ENCODE measurements at regions not wholly inside any gene's neighbourhood (a gene's known extent, or its start where the extent isn't known, plus 50 kb on each side); places are given as distances from the start of the nearest gene placed in this dataset.

DNA sequence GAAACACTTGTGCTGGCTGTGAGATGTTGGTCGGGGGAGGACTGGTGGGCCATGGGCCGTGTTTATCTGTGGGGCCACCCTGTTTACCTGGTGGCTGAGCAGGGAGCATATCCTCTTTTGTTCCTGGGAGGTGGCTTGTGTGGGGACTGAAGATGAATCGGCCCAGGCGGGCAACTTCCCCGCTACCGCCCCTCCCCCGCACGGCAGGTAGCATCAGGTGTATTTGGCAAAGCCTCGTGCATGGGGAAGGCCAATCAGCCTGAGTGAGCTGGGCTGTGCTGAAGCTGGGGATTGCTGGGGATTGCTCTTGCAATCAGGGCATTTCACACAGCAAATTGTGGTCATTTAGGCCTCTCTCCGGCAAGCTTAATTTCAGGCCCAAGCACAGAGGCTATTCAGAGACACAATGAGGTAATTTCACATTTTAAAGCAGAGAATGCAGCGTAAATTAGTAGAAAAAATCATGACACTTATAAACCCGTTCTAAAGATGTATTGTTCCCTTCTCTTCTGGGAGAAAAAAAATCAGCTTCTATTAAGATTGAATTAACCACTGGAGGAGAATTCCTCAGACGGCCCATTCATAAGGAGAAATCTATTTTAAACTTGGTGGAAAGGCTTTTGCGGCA is 197.7 kb upstream of the POU3F1 start:
- no peak for DNase-seq

DNA sequence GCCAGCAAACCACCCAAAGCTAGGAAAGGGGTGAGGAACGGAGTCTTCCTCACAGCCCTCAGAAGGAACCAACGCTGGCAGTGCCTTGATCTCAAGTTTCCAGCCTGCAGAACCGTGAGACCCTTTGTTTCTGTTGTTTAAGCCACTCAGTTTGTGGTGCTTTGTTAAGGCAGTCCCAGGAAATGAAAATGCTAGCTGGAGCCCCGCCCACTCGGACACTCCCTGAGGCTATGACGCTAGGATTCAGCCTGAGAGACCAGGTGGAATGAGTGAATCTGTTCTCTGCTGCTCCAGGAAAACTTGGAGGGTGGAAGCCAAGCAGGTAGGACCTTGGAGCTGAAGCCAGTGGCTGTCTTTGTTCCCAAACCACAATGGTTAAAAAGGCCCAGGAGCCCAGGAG is 196.5 kb upstream of the POU3F1 start:
- DNase-seq, result no peak

DNA sequence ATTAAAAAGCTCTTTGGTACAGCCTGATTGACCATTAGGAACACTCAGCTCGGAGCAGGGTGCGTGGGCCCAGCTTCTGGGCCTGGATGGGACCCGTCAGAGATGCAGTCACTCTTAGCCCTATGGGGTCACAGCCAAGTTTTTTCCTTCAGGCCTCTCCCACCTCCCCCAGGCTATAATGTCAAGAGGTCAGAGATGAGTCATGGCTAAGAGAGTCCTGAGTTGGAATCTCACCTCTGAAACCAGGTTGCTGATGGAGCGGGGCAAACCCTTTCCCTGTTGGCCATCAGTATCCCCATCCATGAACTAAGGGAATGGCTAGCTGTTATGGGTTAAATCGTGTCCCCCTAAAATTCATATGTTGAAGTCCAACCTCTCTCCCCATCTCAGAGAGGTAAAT is 195.9 kb upstream of the POU3F1 start:
- DNase-seq, result no peak

DNA sequence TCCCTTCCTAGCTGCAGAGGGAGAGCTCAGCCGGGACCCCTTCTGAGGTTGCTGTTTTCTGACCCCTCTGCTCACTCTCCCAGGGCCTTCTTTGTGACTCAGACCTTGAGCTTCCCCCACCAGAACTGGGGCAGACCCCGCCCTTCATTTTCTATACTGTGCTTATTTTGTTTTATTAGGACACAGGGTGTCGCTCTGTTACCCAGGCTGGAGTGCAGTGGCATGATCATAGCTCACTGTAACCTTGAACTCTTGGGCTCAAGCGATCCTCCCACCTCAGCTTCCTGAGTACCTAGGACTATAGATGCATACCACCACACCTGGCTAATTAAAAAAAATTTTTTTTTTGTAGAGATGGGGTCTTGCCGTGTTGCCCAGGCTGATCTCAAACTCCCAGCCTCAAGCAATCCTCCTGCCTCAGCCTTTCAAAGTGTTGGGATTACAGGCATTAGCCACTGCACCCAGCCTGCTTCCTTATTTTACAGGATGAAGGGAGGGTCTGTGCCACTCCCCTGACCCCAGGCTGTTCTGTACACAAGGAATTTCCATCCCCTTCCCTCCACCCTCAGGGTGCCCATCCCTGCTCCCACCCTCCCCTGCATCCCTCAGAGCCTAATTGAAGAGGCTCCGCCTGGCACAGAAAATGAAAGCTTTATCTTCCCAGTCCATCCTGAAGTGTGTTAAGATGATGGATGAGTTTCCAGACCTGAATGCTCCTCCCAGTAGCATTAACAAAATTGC is 195.2 kb upstream of the POU3F1 start:
- no peak for DNase-seq

DNA sequence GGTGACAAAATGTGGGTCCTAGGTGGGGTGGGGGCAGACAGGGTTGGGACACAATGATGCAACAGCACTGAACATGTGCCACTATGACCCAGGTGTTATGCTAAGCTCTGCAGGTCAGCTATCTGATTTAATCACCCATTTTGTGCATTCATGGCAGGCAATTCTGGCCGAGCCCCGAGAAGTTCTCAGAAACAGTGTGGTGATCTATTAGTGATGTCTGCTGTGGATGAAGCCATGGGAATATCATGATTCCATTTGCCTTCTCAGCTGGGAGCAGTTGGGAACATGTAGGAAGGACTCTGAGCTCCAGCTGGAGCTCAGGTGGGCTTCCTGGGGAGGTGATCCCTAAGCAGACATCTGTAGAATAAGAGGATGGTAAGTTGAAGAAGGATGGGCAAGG is 194.0 kb upstream of the POU3F1 start:
- no peak for DNase-seq

- DNase-seq, result no peak
These were observed 192.8 kb upstream of the POU3F1 start for GRCh38 chr1:38239258-38239835.

DNA sequence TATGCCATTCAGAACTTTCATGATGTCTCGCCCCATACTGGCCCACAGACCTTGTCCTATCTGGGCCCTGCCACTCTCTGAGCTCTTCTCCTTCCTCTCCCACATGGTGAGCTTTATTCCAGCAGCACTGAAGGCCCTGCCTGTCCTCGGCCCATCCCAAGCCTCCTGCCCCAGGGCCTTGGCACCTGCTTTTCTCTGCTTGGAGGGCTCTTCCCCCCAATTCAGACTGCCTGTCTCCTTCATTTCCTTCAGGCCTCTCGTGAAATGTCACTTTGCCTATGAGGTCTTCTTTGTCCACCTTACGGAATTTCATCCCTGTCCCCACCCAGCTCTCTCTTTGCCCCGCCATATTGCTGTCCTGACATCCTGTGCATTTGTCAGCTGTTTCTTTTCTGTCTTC is 191.7 kb upstream of the POU3F1 start:
- no peak for DNase-seq

DNA sequence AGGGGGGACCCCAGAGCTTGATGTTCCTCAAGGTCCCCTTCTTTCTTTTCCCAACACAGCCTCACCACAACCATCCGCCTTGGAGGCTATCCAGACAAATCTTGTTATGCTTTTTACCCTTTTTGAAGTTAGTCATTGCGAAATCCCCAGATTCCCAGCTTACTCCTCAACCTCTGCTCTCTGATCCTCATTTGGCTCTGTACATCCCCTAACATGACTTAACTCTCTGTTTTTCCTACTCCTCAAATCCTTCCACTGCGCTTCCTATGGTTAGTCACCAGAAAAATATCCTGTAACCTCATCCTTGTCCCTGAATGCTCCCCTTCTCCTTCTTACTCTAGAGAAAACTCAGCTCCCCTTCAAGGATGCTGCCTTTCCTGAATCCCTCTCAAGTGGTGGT is 189.1 kb upstream of the POU3F1 start:
- DNase-seq, result no peak

GRCh38 chr1:38231941-38232340 is 185.3 kb upstream of the POU3F1 start:
- no peak for DNase-seq

GRCh38 chr1:38228718-38229117 is 182.1 kb upstream of the POU3F1 start:
- no peak for DNase-seq

DNA sequence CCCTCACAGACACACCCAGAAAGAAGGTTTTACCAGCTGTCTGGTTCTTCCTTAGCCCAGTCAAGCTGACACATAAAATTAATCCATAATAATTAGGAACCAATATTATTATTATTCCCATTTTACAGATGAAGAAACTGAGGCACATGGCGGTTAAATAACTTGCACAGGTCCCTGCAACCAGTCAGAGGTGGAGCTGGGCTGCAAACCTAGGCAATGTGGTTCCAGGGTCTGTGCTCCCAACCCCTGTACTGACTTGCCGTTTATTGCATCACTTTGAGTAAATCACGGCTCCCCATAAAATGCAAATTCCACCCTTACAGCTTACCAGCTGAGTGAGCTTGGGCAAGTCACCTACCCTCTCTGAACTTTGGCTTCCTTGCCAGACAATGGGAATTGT is 179.2 kb upstream of the POU3F1 start:
- DNase-seq, result no peak

DNA sequence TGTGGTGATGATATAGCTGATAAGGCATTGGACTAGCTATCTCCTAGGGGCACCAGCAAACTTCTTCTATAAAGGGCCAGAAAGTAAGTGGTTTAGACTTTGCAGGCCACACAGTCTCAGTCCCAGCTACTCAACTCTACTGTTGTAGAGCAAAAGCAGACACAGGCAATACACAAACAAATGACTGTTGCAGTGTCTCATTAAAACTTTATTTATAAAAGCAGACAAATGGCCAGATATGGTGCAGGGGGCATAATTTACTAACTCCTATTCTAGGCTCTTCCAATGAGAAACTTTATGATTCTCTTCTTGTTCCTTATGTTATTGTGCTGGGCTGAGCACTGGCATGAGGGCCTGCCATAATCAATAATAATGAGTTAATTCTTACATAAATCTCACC is 176.8 kb upstream of the POU3F1 start:
- no peak for DNase-seq

GRCh38 chr1:38222891-38223290 is 176.3 kb upstream of the POU3F1 start:
- no peak for DNase-seq

- no peak for DNase-seq
These were observed 174.5 kb upstream of the POU3F1 start for GRCh38 chr1:38221006-38221649.

DNA sequence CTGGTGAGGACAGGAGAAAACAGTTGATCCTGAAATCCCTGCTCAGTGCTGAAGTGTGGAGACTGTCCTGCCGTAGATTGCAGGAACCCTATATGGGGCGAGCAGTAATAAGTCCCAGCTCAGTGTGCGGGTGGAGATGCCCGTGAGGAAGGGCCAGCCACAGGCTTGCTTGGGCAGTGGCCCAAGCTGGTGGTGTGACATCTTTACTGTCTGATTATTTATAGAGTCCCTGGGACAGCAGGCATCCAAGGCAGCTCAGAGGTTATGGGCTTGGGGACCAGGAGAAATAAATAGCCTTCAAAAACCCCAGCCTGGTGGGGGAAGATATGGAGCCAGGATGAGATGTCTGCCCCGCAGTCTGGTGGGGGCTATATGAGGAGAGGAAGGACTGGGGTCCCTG is 170.7 kb upstream of the POU3F1 start:
- DNase-seq, result no peak

- DNase-seq, result no peak
These were observed 167.2 kb upstream of the POU3F1 start for GRCh38 chr1:38213646-38214434.

GRCh38 chr1:38210895-38211177 is 164.2 kb upstream of the POU3F1 start:
- DNase-seq, result no peak

GRCh38 chr1:38210021-38210894 is 163.7 kb upstream of the POU3F1 start:
- DNase-seq, result no peak

DNA sequence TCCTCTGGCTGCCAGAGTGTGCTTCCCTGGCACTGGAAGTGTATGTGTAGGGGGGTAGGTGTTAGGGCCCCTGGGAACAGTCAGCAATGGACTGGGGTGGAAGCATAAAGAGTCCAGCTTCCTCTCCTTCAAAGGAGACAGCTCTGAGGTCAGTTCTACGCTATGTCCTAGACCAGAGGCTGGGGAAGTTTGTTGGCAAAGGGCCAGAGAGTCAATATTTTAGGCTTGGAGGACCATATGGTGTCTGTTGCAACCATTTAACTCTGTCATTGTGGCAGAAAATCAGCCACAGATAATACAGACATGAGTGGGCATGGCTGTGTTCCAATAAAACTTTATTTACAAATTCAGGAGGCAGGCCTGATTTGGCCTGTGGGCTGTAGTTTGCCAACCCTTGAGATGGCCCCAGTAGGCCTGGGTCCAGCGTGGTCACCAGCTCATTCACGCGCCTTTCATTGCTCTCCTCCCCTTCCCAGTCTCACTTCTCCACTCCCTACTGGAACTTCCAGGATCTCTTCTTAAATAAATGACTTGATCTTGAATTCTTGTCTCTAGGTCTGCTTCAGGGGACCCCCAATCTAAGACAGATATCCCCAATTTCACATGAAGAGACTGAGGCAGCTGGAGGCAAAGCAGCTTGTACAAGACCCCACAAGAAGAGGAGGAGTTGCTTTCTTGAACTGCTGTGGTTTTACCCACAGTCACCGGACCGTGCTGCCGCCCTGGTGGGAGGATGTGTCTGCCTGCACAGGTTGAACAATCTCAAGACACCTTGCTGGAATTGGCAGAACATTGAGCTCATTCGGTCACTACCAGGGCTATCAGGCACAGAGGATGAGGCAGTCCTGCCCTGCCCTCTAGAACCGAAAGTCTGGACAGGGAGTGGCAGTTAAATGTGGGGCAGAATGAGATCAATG is 162.4 kb upstream of the POU3F1 start:
- no peak for DNase-seq

GRCh38 chr1:38207906-38208305 is 161.3 kb upstream of the POU3F1 start:
- no peak for DNase-seq

GRCh38 chr1:38207275-38207674 is 160.7 kb upstream of the POU3F1 start:
- no peak for DNase-seq
